ENCODE measurements at regions not wholly inside any gene's neighbourhood (a gene's known extent, or its start where the extent isn't known, plus 50 kb on each side); places are given as distances from the start of the nearest gene placed in this dataset.

GRCh38 chr15:94731286-94731685 is 499.9 kb downstream of the MCTP2 start:
- POLR2A ChIA-PET (ENCODE audit: partially characterized antibody): no interaction called here
- H3K18ac ChIP-seq (ENCODE audit: extremely low read depth, low read length): no peak overlapping the region
- no peak overlapping the region for H3K4ac ChIP-seq (replicated peaks; ENCODE audit: insufficient read length, low read depth, low read length)
- H3K4me3 ChIP-seq (ENCODE audit: extremely low read depth in 1 of 4, insufficient read depth in 2 of 4, low read depth in 3 of 4, low read length in 4 of 4): no peak overlapping the region
- H3K27me3 ChIP-seq (replicated peaks in 1 of 4; ENCODE audit: control insufficient read depth in 3 of 4, extremely low read depth in 1 of 4, insufficient read depth in 3 of 4, low read length in 3 of 4): no peaks in the 10 kb centered on the region
- TF ChIP-seq BCL11A (IDR thresholded peaks at IDR 0.05; ENCODE audit: low read depth in 2 of 2, low read length in 2 of 2) (no peak), TEAD4 (IDR thresholded peaks at IDR 0.05; ENCODE audit: low read depth, low read length) (no peak)
- no peak for FAIRE-seq
- no peak overlapping the region for H3K56ac ChIP-seq (replicated peaks; ENCODE audit: insufficient read length, low read depth, low read length)
- no peak overlapping the region for H3K4me2 ChIP-seq (ENCODE audit: insufficient read depth in 1 of 2, low read depth in 2 of 2, low read length in 2 of 2)
- H2BK12ac ChIP-seq (ENCODE audit: low read depth, low read length): no peak overlapping the region
- no peak overlapping the region for H2AFZ ChIP-seq (ENCODE audit: low read length)
- H4K20me1 ChIP-seq (replicated peaks in 1 of 2; ENCODE audit: control insufficient read depth in 1 of 2, insufficient read depth in 2 of 2, low read length in 2 of 2): no peaks in the 10 kb centered on the region
- H2BK20ac ChIP-seq (ENCODE audit: low read length): no peak overlapping the region
- H3K4me1 ChIP-seq (replicated peaks in 1 of 4; ENCODE audit: control insufficient read depth in 3 of 4, insufficient read depth in 4 of 4, low read length in 3 of 4): no peaks in the 10 kb centered on the region
- no peak overlapping the region for H4K5ac ChIP-seq (ENCODE audit: insufficient read length, low read depth, low read length)
- no peaks in the 10 kb centered on the region for H3K79me2 ChIP-seq (ENCODE audit: control insufficient read depth in 1 of 2, insufficient read depth in 2 of 2, low read length in 2 of 2)
- H2BK5ac ChIP-seq (ENCODE audit: low read depth, low read length): no peak overlapping the region
- DNase-seq (ENCODE audit: low read depth in 1 of 2, low spot score in 2 of 2): no peak
- H3K23ac ChIP-seq (ENCODE audit: insufficient read length): no peak overlapping the region
- no peak overlapping the region for H3K14ac ChIP-seq (ENCODE audit: insufficient read length)
- CTCF ChIA-PET (ENCODE audit: partially characterized antibody): interaction anchor here (1.0 kb wide), 1 partner anchor 11 kb away, joined by 3 read pairs; no protein-coding TSS in a partner anchor
- H4K91ac ChIP-seq (replicated peaks; ENCODE audit: insufficient read length, low read length): no peak overlapping the region
- H3K23me2 ChIP-seq (ENCODE audit: low read depth, low read length): no peaks in the 10 kb centered on the region
- no peak overlapping the region for H2BK120ac ChIP-seq (replicated peaks; ENCODE audit: low read depth, low read length)
- H3K9me3 ChIP-seq (ENCODE audit: insufficient read depth in 2 of 2, low read depth in 1 of 2, low read length in 1 of 2): no peaks in the 10 kb centered on the region
- H3K36me3 ChIP-seq (ENCODE audit: control insufficient read depth in 2 of 4, insufficient read depth in 4 of 4, low read length in 3 of 4): no peaks in the 10 kb centered on the region
- WGBS, 2 experiments (ENCODE audit: extremely low coverage in 1 of 2, insufficient coverage in 1 of 2, insufficient read length in 1 of 2, insufficient replicate concordance in 2 of 2, low coverage in 1 of 2, low lambda C conversion rate in 2 of 2, missing lambda C conversion rate in 1 of 2): 86% methylated on average over 3 of the region's 3 CpGs; no CpG with 5 or more reads in 1 of the 2 experiments
- H3K9ac ChIP-seq (replicated peaks in 1 of 4; ENCODE audit: extremely low read depth in 1 of 4, low read depth in 3 of 4, low read length in 3 of 4): no peak overlapping the region
- H2AK5ac ChIP-seq (ENCODE audit: low read depth, low read length): no peak overlapping the region
- no peak overlapping the region for H4K8ac ChIP-seq (ENCODE audit: extremely low read depth, insufficient read depth, low read length)
- no peaks in the 10 kb centered on the region for H3K79me1 ChIP-seq (ENCODE audit: low read depth, low read length)
- H2BK15ac ChIP-seq (ENCODE audit: low read length): no peak overlapping the region
- H3K27ac ChIP-seq (ENCODE audit: low read depth, low read length): no peak overlapping the region

Measured in H1 (cell line).